ENCODE measurements at regions not wholly inside any gene's neighbourhood (a gene's known extent, or its start where the extent isn't known, plus 50 kb on each side); places are given as distances from the start of the nearest gene placed in this dataset.

DNA sequence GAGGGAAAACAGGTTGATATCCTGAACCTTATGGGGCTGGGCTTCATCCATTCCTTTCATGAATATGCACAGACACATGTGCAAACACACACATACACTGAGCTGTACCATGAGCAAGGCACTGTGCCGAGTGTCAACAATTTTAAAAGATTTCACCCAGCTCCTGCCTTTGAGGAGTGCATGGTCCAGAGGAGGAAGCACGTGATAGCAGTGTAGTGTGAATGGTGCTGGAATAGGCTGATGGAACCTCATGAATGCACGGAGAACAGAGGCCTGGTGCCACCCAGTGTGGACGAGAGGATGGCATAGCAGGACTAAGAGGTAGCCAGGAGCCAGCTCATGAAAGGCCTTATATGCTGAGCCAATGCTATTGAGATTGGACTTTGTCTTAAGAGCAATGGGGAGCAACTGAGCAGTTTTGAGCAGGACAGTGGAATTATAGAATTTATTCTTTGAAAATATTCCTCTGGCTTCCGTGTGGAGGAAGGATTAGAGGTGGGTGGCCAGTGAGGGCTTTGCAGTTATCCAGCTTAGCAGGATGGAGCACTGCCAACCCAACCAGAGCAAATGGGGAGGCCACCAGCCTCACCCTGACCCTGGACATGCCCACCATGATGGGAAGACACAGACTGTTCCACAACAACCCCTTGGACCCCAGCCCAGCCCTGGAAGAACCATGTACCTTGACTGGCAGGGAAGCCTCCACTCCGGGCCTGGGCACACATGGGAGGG, 84.4 kb downstream of the UNC5CL start:
- H3K9me3 Mint-ChIP-seq (ENCODE audit: low read depth): no peaks in the 10 kb centered on the region
- no peaks in the 10 kb centered on the region for H3K27me3 Mint-ChIP-seq (ENCODE audit: low read depth)
- TF ChIP-seq, protein P1, sequence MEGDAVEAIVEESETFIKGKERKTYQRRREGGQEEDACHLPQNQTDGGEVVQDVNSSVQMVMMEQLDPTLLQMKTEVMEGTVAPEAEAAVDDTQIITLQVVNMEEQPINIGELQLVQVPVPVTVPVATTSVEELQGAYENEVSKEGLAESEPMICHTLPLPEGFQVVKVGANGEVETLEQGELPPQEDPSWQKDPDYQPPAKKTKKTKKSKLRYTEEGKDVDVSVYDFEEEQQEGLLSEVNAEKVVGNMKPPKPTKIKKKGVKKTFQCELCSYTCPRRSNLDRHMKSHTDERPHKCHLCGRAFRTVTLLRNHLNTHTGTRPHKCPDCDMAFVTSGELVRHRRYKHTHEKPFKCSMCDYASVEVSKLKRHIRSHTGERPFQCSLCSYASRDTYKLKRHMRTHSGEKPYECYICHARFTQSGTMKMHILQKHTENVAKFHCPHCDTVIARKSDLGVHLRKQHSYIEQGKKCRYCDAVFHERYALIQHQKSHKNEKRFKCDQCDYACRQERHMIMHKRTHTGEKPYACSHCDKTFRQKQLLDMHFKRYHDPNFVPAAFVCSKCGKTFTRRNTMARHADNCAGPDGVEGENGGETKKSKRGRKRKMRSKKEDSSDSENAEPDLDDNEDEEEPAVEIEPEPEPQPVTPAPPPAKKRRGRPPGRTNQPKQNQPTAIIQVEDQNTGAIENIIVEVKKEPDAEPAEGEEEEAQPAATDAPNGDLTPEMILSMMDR (IDR thresholded peaks at IDR 0.05): no peak
- no peaks in the 10 kb centered on the region for H3K36me3 Mint-ChIP-seq (ENCODE audit: low read depth)
- peaks cover 45% of the 10 kb centered on the region for H3K4me1 Mint-ChIP-seq (ENCODE audit: low read depth)
- no peak for DNase-seq (ENCODE audit: low spot score)
- H3K4me3 Mint-ChIP-seq (ENCODE audit: unreplicated experiment): no peak overlapping the region
- no peak overlapping the region for H3K27ac Mint-ChIP-seq (ENCODE audit: unreplicated experiment)

DNA sequence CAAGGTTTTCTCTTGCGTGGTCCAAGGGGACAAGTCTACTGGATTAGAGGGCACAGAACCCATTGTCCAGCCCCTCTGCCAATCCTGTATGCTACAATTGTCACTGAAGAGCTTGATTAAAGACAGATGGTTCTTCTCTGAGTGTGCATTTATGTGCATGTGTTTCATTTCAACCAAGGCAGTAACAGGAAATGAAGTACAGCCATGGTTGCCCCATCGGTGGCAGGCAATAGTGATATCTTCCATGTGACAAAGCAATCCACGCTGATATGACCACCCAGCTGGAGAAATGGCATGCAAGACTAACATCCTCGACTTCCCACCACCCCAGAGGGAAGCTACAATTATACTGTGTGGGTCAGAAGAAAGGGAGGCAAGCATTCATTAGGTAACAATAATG, 85.5 kb downstream of the UNC5CL start:
- no peaks in the 10 kb centered on the region for H3K36me3 Mint-ChIP-seq (ENCODE audit: low read depth)
- no peak overlapping the region for H3K27ac Mint-ChIP-seq (ENCODE audit: unreplicated experiment)
- TF ChIP-seq, protein P1 (IDR thresholded peaks at IDR 0.05): no peak
- peaks cover 41% of the 10 kb centered on the region for H3K4me1 Mint-ChIP-seq (ENCODE audit: low read depth)
- H3K27me3 Mint-ChIP-seq (ENCODE audit: low read depth): no peaks in the 10 kb centered on the region
- no peak for DNase-seq (ENCODE audit: low spot score)
- H3K4me3 Mint-ChIP-seq (ENCODE audit: unreplicated experiment): no peak overlapping the region
- H3K9me3 Mint-ChIP-seq (ENCODE audit: low read depth): no peaks in the 10 kb centered on the region

DNA sequence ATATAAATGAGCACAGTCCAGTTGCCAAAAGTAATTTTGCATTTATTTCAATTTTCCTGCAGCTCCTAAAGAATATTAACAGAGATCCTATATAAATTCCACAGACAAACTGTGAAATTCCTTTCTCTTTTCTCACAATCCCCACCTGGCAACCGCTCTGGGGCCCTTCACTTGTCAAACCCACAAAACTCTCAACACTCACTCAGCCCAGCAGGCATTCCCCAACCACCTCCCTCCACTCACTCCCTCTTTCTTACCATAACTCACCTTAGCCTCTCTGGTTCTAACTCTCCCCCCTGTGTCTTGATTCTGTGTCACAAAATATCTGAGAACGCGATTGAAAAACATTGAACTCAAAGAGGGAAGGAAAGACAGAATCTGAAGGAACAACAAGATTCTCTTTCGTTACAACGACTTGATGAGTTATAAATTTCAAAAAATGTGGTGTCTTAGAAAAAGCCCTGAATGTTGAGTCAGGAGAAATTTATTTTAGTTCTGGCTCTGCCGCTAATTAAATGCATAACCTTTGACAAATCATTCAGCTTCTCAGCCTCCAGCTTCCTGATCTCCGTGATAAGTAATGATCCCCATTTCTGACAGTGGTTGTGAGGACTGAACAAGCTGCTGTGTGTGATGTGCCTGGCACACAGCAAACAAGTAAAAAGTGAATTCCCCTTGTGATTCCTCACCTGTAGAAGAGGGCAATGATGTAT, 87.9 kb downstream of the UNC5CL start:
- no peaks in the 10 kb centered on the region for H3K36me3 Mint-ChIP-seq (ENCODE audit: low read depth)
- H3K4me1 Mint-ChIP-seq (ENCODE audit: low read depth): peaks cover 41% of the 10 kb centered on the region
- no peak for DNase-seq (ENCODE audit: low spot score)
- no peaks in the 10 kb centered on the region for H3K9me3 Mint-ChIP-seq (ENCODE audit: low read depth)
- peak overlapping the region; percentile 57 for H3K27ac Mint-ChIP-seq (ENCODE audit: unreplicated experiment)
- TF ChIP-seq, protein P1 (IDR thresholded peaks at IDR 0.05): no peak
- H3K4me3 Mint-ChIP-seq (ENCODE audit: unreplicated experiment): peak overlapping the region; percentile 1
- H3K27me3 Mint-ChIP-seq (ENCODE audit: low read depth): no peaks in the 10 kb centered on the region

DNA sequence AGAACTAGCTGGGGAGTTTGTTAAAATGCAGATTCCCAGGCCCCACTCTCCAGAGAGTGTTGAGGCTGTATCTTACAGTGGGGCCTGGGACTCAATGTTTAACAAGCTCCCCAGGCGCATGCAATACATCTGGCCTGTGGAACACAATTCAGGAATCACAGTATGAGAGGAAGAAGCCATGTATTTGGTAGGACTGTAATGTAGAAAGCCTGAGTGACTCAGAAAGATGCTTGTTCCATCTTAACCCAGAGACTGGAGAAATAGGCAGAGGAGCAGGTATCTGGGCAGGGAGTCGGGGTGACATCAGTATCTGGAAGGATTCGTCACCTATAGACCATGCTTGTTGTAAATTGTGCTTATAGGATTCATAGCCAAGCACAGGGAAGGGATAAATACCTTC, 90.5 kb downstream of the UNC5CL start:
- Mint-ChIP-seq H3K9me3 (ENCODE audit: low read depth) (no peaks in the 10 kb centered on the region), H3K27ac (ENCODE audit: unreplicated experiment) (no peak overlapping the region), H3K4me1 (ENCODE audit: low read depth) (peaks cover 41% of the 10 kb centered on the region), H3K27me3 (ENCODE audit: low read depth) (peaks cover 2% of the 10 kb centered on the region), H3K36me3 (ENCODE audit: low read depth) (no peaks in the 10 kb centered on the region), H3K4me3 (ENCODE audit: unreplicated experiment) (no peak overlapping the region)
- DNase-seq (ENCODE audit: low spot score): no peak
- TF ChIP-seq, protein P1 (IDR thresholded peaks at IDR 0.05): no peak

DNA sequence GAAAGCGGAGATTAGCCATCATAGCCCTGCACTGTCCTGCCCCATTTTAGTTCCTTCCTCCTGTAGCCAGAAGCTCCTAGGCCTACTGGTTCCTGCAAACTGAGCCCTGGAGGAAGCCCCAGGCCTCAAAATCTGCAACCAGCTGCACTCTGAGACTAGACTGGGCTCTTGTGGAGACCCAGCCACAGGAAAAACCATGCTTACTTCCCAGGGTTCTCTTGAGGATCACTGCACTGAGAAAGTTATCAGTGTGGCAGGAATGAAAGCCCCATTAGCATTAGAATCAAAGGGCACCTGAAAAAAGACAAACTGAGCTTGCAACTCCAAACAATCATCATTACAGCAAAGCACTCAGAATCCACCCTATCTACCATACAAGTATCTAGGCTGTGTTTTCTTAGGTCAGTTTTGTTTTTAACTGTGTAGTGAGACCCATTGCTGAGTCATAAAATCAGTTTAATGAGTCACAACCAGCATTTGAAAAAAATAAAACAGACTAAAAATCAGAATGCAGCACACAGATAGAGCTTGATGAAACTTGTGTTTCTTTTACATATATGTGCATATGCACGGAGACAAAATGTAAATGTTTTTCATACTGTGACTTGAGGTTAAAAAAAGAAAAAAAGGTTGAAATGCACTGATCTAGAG, 91.0 kb downstream of the UNC5CL start:
- TF ChIP-seq, protein P1 (IDR thresholded peaks at IDR 0.05): no peak
- H3K27ac Mint-ChIP-seq (ENCODE audit: unreplicated experiment): no peak overlapping the region
- DNase-seq (ENCODE audit: low spot score): no peak
- H3K36me3 Mint-ChIP-seq (ENCODE audit: low read depth): no peaks in the 10 kb centered on the region
- H3K27me3 Mint-ChIP-seq (ENCODE audit: low read depth): peaks cover 2% of the 10 kb centered on the region
- peaks cover 41% of the 10 kb centered on the region for H3K4me1 Mint-ChIP-seq (ENCODE audit: low read depth)
- H3K9me3 Mint-ChIP-seq (ENCODE audit: low read depth): no peaks in the 10 kb centered on the region
- no peak overlapping the region for H3K4me3 Mint-ChIP-seq (ENCODE audit: unreplicated experiment)

Measured in chondrocyte (in vitro differentiated cells).